HUES6 (cell line): ENCODE measurements at regions not wholly inside any gene's neighbourhood (a gene's known extent, or its start where the extent isn't known, plus 50 kb on each side); places are given as distances from the start of the nearest gene placed in this dataset.

Experiments
- H3K27ac ChIP-seq: 2 replicates; pipeline ENCODE4 v1.7.0; 2013; ENCODE audit warnings: low read depth, mild to moderate bottlenecking, low read length, inconsistent platforms
- H3K27me3 ChIP-seq: 2 replicates; pipeline ENCODE4 v1.6.1; 2013; ENCODE audit warnings: low read length; ENCODE audit not compliant: control insufficient read depth, insufficient read depth
- H3K36me3 ChIP-seq: 2 replicates; pipeline ENCODE4 v1.6.1; 2013; ENCODE audit warnings: low read length; ENCODE audit not compliant: control insufficient read depth, insufficient read depth
- H3K4me1 ChIP-seq: 2 replicates; pipeline ENCODE4 v1.6.1; 2013; ENCODE audit warnings: low read length; ENCODE audit not compliant: control insufficient read depth, insufficient read depth
- H3K4me3 ChIP-seq: 2 replicates; pipeline ENCODE4 v1.5.1; 2013; ENCODE audit warnings: low read depth, low read length
- H3K9ac ChIP-seq: one replicate; pipeline ENCODE4 v1.6.1; 2013; ENCODE audit warnings: mild to moderate bottlenecking, low read length
- H3K9me3 ChIP-seq: 2 replicates; pipeline ENCODE4 v1.6.1; 2013; ENCODE audit warnings: low read depth, low read length; ENCODE audit not compliant: control insufficient read depth, insufficient read depth

DNA sequence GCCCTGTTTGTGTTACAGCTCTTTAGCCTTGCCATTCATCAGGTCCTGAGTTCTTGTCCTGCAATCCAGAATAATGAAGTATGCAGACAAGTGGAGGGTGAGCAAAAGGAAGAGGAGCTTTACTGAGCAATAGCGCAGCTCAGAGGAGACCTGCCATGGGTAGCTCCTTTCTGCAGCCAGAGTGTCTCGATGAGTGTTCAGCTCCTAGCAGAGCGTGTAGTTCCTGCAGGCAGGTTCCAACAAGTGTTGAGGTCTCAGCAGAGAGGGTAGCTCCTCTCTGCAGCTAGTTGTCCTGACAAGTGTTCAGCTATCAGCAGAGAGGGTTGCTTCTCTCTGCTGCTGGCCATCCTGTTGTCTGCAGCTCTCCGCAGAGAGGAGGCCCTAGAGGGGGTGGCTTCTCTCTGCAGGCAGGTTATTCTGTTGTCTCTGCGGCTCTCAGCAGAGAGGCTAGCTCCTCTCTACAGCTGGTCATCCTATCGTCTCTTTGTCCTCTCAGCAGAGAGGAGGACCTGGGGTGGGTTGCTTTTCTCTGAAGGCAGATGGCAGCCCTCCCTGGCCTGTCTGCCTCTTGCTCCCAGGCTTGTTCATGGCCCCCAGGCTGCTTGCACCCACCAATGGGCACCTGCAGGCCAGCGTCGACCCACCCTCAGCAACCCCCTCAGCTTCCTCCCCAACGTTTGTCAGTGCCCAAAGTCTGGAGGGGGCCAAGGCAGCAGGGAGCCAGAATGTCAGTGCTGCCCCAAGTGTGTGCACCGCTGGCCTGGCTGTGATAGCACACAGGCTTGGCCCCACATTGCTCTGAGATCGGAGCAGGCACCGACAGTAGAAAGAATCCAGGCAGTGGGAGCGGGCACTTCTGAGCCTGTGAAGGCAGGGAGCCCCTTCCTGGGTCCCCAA, 112.5 kb upstream of the RUNX3 start:
- Histone ChIP-seq H3K36me3 (no peaks in the 10 kb centered on the region), H3K27me3 (no peaks in the 10 kb centered on the region), H3K4me3 (no peak overlapping the region), H3K9me3 (peaks cover 4% of the 10 kb centered on the region; the same call in 1 of the 2 replicates), H3K4me1 (no peaks in the 10 kb centered on the region), H3K9ac (no peak overlapping the region), H3K27ac (no peak overlapping the region)

- no peak overlapping the region for H3K4me3 ChIP-seq
- H3K36me3 ChIP-seq: no peaks in the 10 kb centered on the region
- H3K4me1 ChIP-seq: no peaks in the 10 kb centered on the region
- H3K27ac ChIP-seq: no peak overlapping the region
- H3K9me3 ChIP-seq: peaks cover 4% of the 10 kb centered on the region; the same call in 1 of the 2 replicates
- no peak overlapping the region for H3K9ac ChIP-seq
- no peaks in the 10 kb centered on the region for H3K27me3 ChIP-seq
Measured at GRCh38 chr1:25041916-25042315, 111.8 kb upstream of the RUNX3 start.

DNA sequence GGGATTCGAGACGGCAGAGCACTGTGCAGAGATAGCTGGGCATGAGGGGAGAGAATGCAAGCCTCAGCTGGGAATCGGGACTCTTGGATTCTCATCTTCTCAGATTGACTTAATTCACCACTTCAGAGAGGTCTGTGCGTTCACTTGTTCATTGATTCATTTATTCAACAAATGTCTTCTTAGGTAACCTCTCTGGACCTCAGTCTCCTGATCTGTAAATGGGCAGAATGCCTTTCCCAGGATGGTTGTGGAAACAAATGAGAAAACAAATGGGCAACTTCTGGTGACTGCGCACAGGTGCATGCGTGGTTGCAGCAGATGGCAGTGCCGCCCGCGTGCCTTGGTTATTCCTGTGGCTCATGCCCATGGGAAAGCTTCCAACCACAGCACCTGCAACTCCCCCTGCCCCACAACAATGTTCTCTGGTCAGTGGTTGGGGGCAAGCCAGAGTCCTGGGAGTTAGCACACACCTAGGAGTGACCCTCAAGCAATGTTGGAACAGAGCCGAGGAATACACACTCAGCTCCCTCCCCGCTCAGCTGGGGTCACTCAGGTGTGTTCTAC, 110.1 kb upstream of the RUNX3 start:
- H3K27me3 ChIP-seq: no peaks in the 10 kb centered on the region
- H3K27ac ChIP-seq: no peak overlapping the region
- H3K9ac ChIP-seq: no peak overlapping the region

DNA sequence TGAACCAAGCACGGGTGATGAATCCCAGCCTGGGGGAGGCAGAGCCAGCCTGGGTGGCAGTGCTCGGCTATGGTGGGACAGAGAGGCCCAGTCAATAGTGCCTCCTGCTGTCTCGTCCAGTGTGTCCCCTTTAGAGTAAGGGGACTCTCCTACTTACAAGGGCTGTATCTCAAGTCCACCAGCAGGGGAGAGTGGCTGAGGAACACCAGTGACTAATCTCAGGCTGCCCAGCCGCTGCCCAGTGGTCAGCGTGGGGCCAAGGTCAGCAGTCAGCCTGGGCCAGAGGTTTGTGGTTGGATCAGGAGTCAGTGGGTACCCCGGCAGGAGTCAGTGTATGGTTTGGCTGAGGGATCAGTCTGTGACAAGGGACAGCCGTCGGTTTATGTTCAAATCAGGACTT, 109.2 kb upstream of the RUNX3 start:
- Histone ChIP-seq H3K9me3 (peaks cover 4% of the 10 kb centered on the region; the same call in 1 of the 2 replicates), H3K27ac (no peak overlapping the region), H3K4me3 (no peak overlapping the region), H3K9ac (no peak overlapping the region), H3K36me3 (no peaks in the 10 kb centered on the region), H3K4me1 (peaks cover 4% of the 10 kb centered on the region; the same call in 1 of the 2 replicates), H3K27me3 (no peaks in the 10 kb centered on the region)

More for the DNA sequence above, 110.1 kb upstream of the RUNX3 start:
- Histone ChIP-seq H3K4me3 (no peak overlapping the region), H3K36me3 (no peaks in the 10 kb centered on the region), H3K4me1 (no peaks in the 10 kb centered on the region), H3K9me3 (peaks cover 4% of the 10 kb centered on the region; the same call in 1 of the 2 replicates)

- Histone ChIP-seq H3K4me1 (peaks cover 9% of the 10 kb centered on the region; the same call in 1 of the 2 replicates), H3K27ac (no peak overlapping the region), H3K9me3 (peaks cover 4% of the 10 kb centered on the region; the same call in 1 of the 2 replicates), H3K9ac (no peak overlapping the region), H3K36me3 (no peaks in the 10 kb centered on the region), H3K4me3 (no peak overlapping the region), H3K27me3 (no peaks in the 10 kb centered on the region)
Measured at GRCh38 chr1:25038699-25039098, 108.6 kb upstream of the RUNX3 start.

GRCh38 chr1:25037174-25038074, 107.3 kb upstream of the RUNX3 start:
- H3K4me3 ChIP-seq: no peak overlapping the region
- no peaks in the 10 kb centered on the region for H3K27me3 ChIP-seq
- no peak overlapping the region for H3K9ac ChIP-seq
- no peaks in the 10 kb centered on the region for H3K36me3 ChIP-seq
- peaks cover 11% of the 10 kb centered on the region; the same call in 1 of the 2 replicates for H3K4me1 ChIP-seq
- no peak overlapping the region for H3K27ac ChIP-seq
- H3K9me3 ChIP-seq: no peaks in the 10 kb centered on the region

DNA sequence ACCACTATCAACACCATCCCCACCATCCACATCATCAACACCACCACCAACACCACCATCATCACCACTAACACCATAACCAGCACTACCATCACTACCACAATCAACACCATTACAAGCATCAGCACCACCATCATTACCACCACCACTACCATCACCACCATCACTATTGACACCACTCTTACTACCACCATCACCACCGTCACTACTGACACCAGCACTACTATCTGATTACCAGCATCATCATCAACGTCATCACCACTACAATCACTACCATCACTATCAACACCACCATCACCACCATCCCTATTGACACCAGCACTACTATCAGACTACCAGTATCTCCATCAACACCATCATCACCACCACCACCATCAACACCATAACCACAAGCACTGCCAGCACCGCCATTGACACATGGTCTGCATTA, 106.1 kb upstream of the RUNX3 start:
- H3K36me3 ChIP-seq: no peaks in the 10 kb centered on the region
- H3K9ac ChIP-seq: no peak overlapping the region
- no peaks in the 10 kb centered on the region for H3K9me3 ChIP-seq
- no peak overlapping the region for H3K27ac ChIP-seq
- H3K4me1 ChIP-seq: peaks cover 11% of the 10 kb centered on the region; the same call in 1 of the 2 replicates
- no peak overlapping the region for H3K4me3 ChIP-seq
- no peaks in the 10 kb centered on the region for H3K27me3 ChIP-seq

DNA sequence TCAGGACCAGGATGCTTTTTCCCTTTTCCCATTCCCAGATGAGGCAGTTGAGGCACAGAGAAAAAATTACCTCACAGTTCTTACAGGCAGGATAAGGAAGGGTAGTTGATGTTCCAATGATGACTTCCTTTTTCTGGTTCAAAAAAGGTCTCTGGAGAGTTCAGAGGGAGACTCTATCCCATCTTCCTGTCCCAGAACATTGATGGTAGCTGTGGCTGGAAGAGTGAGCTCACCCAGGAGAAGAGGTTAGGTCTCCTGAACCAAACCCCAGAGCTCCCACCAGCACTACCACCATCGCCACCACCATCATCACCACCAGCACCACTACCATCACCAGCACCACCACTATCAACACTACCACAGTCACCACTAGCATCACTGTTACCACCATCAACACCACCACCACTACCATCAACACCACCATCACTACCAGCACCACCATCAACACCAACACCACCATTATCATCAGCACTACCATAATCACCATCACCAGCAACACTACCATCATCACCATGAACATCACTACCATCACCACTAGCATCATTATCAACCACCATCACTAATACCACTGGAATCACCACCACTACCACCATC, 105.5 kb upstream of the RUNX3 start:
- Histone ChIP-seq H3K36me3 (no peaks in the 10 kb centered on the region), H3K27ac (no peak overlapping the region), H3K27me3 (no peaks in the 10 kb centered on the region), H3K9ac (no peak overlapping the region), H3K9me3 (no peaks in the 10 kb centered on the region), H3K4me1 (peaks cover 11% of the 10 kb centered on the region; the same call in 1 of the 2 replicates), H3K4me3 (no peak overlapping the region)

- H3K27me3 ChIP-seq: no peaks in the 10 kb centered on the region
- H3K9ac ChIP-seq: no peak overlapping the region
- no peaks in the 10 kb centered on the region for H3K9me3 ChIP-seq
- no peak overlapping the region for H3K4me3 ChIP-seq
- H3K27ac ChIP-seq: no peak overlapping the region
- peaks cover 11% of the 10 kb centered on the region; the same call in 1 of the 2 replicates for H3K4me1 ChIP-seq
- H3K36me3 ChIP-seq: no peaks in the 10 kb centered on the region
Measured at GRCh38 chr1:25034736-25035522, 104.9 kb upstream of the RUNX3 start.
